SK-N-SH (cell line): ENCODE measurements at regions not wholly inside any gene's neighbourhood (a gene's known extent, or its start where the extent isn't known, plus 50 kb on each side); places are given as distances from the start of the nearest gene placed in this dataset.

Experiments used
- CTCF ChIP-seq: fragments of 200-600 bp; sonication (generic); IDR thresholded peaks from 2 replicates; pipeline ENCODE4 v1.6.1; 2017; ENCODE audit warnings: antibody characterized with exemption, mild to moderate bottlenecking, moderate library complexity
- ELF1 ChIP-seq: IDR thresholded peaks from 2 replicates; pipeline ENCODE4 v1.4.0; 2012
- EP300 ChIP-seq, 2 experiments: IDR thresholded peaks; 2 replicates each; pipeline versions ENCODE4 v1.4.0 to v1.6.1; 2012; ENCODE audit warnings: borderline replicate concordance in 1 of 2, low read depth in 1 of 2, low read length in 1 of 2
- EZH2phosphoT487 ChIP-seq: fragments of 200-600 bp; sonication (generic); IDR thresholded peaks from 2 replicates; pipeline ENCODE4 v1.6.1; 2017; ENCODE audit warnings: low read depth, mixed run types, mild to moderate bottlenecking, antibody characterized with exemption, moderate library complexity, borderline replicate concordance
- MAX ChIP-seq: IDR thresholded peaks from 2 replicates; pipeline ENCODE4 v1.4.0; 2012; ENCODE audit warnings: low read depth
- MEF2A ChIP-seq: IDR thresholded peaks from 2 replicates; pipeline ENCODE4 v1.4.0; 2012; ENCODE audit warnings: low read depth, borderline replicate concordance
- RAD21 ChIP-seq: IDR thresholded peaks from 2 replicates; pipeline ENCODE4 v1.6.1; 2012; ENCODE audit warnings: mild to moderate bottlenecking, low read length
- REST ChIP-seq: IDR thresholded peaks from 2 replicates; pipeline ENCODE4 v1.6.1; 2012; ENCODE audit warnings: mild to moderate bottlenecking, low read depth, low read length, moderate library complexity
- RFX5 ChIP-seq: IDR thresholded peaks from 2 replicates; pipeline ENCODE4 v1.6.1; 2012; ENCODE audit warnings: mild to moderate bottlenecking, improper control_type of control experiment, low read length
- TAF1 ChIP-seq: IDR thresholded peaks from 2 replicates; pipeline ENCODE4 v1.6.1; 2012; ENCODE audit warnings: low read depth, mild to moderate bottlenecking, low read length, moderate library complexity, borderline replicate concordance

- TF ChIP-seq REST (no peak), CTCF (no peak), MEF2A (no peak), EP300 (IDR thresholded peaks at IDR 0.05; ENCODE audit: borderline replicate concordance in 1 of 2, low read depth in 1 of 2, low read length in 1 of 2) (no peak), MAX (no peak), RAD21 (peak; percentile 23), EZH2phosphoT487 (no peak), ELF1 (no peak), RFX5 (no peak), TAF1 (no peak)
Measured at GRCh38 chr6:144895313-144896278, 610.5 kb downstream of the UTRN start.
